ENCODE measurements at regions not wholly inside any gene's neighbourhood (a gene's known extent, or its start where the extent isn't known, plus 50 kb on each side); places are given as distances from the start of the nearest gene placed in this dataset.

DNA sequence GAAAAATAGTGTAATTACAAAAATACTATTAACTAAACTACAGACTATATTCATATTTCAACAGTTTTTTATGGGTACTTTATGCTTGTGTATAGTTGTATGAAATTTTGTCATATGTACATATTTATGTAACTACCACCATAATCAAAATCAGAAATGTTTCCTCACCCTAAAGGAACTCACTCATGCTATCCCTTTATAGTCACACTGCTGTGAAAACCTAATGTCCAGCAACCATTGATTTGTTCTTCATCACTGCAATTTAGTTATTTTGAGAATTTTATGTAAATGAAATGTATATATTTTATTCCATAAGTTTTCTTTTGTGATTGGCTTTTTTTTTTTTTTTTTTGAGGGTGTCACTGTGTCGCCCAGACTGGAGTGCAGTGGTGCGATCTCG is 278.9 kb upstream of the SLC16A7 start:
- TF ChIP-seq, protein P1, sequence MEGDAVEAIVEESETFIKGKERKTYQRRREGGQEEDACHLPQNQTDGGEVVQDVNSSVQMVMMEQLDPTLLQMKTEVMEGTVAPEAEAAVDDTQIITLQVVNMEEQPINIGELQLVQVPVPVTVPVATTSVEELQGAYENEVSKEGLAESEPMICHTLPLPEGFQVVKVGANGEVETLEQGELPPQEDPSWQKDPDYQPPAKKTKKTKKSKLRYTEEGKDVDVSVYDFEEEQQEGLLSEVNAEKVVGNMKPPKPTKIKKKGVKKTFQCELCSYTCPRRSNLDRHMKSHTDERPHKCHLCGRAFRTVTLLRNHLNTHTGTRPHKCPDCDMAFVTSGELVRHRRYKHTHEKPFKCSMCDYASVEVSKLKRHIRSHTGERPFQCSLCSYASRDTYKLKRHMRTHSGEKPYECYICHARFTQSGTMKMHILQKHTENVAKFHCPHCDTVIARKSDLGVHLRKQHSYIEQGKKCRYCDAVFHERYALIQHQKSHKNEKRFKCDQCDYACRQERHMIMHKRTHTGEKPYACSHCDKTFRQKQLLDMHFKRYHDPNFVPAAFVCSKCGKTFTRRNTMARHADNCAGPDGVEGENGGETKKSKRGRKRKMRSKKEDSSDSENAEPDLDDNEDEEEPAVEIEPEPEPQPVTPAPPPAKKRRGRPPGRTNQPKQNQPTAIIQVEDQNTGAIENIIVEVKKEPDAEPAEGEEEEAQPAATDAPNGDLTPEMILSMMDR (conservative IDR thresholded peaks at IDR 0.05; ENCODE audit: low read depth, low read length), result no peak
- TF ChIP-seq EZH2 (IDR thresholded peaks at IDR 0.05; ENCODE audit: borderline replicate concordance, low read depth, low read length, poor library complexity, severe bottlenecking), result no peak
